ENCODE measurements at regions not wholly inside any gene's neighbourhood (a gene's known extent, or its start where the extent isn't known, plus 50 kb on each side); places are given as distances from the start of the nearest gene placed in this dataset.

- DNase-seq (ENCODE audit: low read depth) = no peak
Observed at GRCh38 chr12:40557980-40558379, 134.3 kb upstream of the CNTN1 start.

DNA sequence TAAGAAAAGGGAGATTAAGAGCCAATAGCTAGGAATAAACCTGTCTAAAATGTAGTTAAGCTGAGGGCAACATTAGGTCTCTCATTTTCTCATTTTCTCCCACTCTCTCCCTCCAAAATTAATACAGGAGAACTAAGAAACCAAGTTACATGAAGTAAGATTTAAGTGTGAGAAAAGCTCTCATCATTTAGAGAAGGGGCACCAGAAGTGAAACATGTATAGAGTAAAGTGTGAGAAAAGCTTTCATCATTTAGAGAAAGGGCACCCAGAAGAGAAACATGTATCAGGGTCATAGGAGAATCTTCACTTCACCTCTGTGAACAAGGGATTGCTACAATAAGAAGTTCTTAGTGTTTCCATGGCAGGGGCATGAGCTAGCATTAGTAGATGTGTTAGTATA lies 132.4 kb upstream of the CNTN1 start:
- DNase-seq (ENCODE audit: low read depth) = no peak

DNA sequence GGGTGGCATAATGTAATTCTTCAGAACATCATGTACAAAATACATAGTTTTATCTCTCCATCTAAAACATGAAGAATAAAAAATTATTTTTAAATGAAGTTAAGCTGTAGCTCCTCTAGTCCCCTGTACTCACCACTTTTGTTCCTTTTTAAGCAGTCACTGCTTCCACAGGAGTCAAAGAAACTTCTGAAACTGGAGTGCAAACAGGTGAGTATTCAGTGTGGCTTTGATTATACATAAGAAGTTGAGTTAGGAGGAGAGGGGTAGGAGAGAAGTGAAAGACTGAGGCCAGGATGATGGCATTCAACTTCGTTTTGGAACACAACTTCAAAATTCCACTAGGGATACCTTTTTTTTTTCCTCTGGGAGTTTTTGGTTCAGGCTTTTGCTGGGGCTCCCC lies 131.4 kb upstream of the CNTN1 start:
- no peak for DNase-seq (ENCODE audit: low read depth)

DNA sequence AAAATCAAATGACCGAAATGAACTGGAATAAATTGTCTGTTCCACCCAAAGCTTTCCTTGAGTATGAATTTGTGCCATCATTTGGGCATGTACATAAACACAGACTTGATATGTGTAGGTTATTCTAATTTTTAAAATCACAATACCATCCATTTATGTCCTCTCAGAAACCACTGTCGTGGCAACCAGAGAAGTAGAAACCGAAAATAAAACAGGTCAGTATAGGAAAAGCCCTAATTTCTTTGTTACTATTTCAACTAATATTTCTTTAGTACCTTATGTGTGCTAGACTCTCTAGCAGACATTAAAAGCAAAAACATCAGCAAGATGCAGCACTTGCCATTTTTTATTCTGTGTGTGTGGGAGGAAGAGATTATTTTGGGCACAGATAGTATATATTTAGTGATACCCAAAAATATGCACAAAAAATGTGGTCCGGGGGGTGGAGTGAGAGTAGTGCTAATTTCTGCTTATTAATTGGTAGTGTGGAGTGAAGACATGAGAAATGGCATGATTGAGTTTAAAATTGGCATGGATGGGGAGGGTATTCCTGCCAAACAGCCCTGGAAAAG lies 130.8 kb upstream of the CNTN1 start:
- no peak for DNase-seq (ENCODE audit: low read depth)

DNA sequence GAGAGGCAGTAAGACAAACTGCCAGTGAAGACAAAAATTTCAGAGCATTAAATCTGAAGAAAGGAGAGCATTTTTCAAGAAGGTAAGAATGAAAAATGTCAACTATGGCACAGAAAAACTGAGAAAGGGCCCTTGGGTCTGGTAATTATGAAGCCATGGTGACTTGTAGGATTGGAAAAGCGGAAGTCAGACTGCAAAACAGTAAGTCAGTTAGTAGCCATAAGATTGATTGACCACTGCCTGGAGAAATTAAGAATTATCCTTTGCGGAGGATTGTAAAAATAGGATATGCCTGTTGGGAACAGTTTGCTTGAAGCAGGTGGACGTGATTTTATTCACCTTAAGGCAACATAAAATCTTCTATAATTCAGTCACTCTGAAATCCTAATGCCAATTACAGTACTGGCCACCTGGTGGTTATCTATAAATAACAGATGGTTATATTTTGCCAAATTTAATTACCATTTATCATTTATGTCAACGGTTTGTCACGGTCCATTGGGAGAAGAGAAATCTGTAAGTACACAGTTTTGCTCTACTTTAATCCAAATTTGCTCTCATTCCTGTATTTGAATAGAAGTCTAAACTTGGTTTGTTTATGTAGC lies 127.1 kb upstream of the CNTN1 start:
- no peak for DNase-seq (ENCODE audit: low read depth)

DNA sequence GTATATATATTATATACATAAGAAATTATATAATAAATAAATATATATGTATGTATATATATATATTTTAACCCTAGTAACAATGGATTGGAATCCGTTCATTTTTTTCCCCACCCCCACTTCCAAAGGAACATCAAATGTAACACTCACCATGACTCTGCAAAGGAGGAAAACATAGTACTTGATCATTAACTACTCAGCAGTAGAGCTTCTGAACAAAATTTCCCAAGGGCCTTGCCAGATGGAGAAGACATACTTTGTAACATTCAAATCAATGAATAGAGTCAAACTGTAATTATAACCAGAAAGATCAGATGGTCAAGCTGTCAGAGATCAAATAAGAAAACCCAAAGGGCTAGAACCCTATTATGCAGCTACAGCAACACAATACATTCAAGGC lies 126.0 kb upstream of the CNTN1 start:
- DNase-seq (ENCODE audit: low read depth) = no peak

DNA sequence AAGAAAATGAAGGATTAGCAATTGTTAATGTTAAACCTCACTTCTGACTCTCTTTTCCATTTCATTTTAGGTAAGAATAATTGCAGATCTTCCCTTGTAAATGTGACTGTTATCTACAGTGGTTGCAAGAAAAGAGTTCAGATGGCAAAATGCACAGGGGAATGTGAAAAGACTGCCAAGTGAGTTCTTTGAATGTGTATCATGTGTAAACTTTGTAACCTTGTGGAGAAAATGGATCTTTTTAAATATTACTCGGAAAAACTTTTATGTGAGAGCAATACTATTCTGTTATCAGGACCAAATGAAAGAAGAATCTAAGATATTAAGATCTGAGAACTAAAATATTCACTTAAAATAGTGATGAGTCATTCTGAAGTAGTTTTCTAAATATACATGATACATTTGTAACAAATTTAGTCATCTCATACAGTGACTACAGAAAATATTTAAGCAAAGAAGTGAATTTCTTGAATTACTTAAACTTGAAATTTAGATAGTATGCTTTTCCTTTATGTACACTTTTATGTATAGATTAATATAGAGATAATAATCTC lies 122.5 kb upstream of the CNTN1 start:
- DNase-seq (ENCODE audit: low read depth) = no peak

GRCh38 chr12:40573024-40573423 lies 119.2 kb upstream of the CNTN1 start:
- DNase-seq (ENCODE audit: low read depth) = no peak

DNA sequence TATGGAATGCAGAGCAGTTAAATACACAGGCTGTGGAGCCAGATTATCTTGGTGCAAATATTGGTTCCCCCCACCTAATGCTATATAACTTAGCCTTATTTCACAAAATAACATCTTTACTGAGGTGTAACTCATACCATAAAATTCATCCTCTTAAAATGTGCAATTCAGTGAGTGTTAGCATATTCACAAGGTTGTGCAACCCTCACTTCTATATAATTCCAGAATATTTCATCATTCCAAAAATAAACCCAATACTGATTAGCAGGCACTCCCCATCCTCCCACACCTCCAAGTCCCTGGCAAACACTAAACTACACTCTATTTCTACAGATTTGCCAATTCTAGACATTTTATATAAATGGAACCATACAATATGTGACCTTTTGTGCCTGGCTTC lies 116.3 kb upstream of the CNTN1 start:
- DNase-seq (ENCODE audit: low read depth) = no peak

DNA sequence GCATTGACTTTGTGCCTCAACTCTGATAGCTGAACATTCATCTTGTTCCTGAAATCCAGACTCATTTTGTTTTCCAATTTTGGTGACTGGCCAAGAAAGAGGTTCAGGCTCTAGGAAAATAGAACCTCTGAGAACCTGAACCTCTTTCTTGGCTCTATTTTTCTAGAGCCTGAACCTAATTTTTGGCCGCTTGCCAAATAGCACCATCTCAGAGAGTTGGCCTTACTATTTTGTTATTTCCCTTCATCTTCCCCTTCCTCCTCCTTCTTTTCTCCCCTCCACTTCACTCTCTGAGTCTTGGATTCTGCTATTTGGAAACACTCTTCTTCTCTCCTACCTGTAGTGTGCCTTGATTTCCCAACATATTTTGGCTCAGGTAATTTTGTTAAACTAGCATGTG lies 114.4 kb upstream of the CNTN1 start:
- no peak for DNase-seq (ENCODE audit: low read depth)

DNA sequence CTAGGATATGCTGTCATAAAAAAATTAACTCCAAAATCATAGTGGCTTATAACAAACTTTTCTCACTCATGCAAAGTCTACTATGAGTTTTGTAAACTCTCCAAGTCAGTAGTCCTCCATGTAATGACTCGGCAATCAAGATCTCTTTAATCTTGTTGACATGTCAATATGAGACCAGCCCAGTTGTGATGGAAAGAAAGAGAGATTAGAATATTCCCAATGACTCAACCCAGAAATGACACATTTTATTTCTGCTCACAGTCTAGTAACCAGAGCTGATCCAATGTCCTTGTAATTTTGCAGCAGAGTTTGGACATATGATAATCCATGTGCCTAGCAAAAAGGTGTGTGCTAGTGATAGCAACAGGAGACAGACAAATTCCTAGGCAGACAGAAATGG lies 112.6 kb upstream of the CNTN1 start:
- DNase-seq (ENCODE audit: low read depth) = no peak

GRCh38 chr12:40580346-40580745 lies 111.9 kb upstream of the CNTN1 start:
- no peak for DNase-seq (ENCODE audit: low read depth)

- no peak for DNase-seq (ENCODE audit: low read depth)
Observed at GRCh38 chr12:40581889-40582288, 110.3 kb upstream of the CNTN1 start.

GRCh38 chr12:40583743-40584142 lies 108.5 kb upstream of the CNTN1 start:
- no peak for DNase-seq (ENCODE audit: low read depth)

DNA sequence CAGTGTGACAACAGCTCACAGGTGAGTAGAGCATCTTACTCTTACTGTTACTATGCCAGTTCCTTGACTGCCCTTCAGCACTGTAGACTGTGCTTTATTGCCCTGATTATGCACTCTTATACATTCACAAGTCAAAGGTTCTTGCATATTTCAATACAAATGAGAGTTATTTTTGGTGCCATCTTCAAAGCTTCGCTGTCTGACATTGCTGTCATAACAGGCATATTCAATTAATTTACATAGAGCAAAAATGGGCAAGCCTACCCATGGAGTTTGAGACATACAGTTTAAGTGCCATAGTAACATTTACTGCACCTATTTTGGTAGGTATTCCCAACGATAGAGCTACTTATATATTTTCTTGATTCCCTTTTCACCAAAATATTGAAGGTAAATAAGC lies 107.5 kb upstream of the CNTN1 start:
- DNase-seq (ENCODE audit: low read depth) = no peak

GRCh38 chr12:40586823-40587222 lies 105.4 kb upstream of the CNTN1 start:
- DNase-seq (ENCODE audit: low read depth) = no peak

DNA sequence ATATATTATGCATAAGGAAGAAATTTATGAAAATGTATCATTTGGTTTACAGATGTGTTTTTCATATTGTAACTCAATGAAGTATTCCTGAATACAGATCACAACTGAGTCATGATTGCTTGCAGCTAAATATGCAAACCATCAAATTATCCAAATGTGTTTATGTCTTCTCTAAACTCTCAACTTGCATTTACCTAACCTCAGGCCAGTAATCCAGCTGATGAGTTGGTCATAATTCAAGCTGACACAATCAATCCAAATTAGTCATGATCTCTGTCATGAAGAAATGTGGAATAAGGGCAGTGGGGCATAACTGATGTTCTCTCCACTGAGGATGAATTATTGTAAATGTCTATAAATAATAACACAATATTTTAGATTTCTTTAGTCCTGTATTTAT lies 104.8 kb upstream of the CNTN1 start:
- peak; percentile 8 for DNase-seq (ENCODE audit: low read depth)

DNA sequence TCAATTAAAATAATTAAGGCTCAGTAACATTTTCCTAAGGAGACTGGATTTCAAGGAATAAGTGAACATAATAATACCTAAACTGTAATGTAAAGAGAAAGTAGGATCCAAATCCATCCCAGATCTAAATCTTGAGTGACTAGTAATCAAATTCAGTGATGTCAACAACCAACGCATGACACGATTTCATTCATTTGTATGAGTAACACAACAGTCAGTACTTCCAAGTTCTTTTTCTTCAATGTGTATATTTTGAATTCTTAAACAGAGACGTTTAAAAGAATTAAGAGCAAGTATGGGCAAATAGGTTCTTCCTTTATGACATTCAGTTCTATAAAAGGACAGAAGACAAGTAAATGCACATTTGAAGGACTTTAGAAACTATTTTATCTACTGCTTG lies 104.3 kb upstream of the CNTN1 start:
- no peak for DNase-seq (ENCODE audit: low read depth)

- DNase-seq (ENCODE audit: low read depth) = no peak
Observed at GRCh38 chr12:40597133-40597532, 95.1 kb upstream of the CNTN1 start.

- DNase-seq (ENCODE audit: low read depth) = no peak
Observed at GRCh38 chr12:40598073-40598472, 94.2 kb upstream of the CNTN1 start.

DNA sequence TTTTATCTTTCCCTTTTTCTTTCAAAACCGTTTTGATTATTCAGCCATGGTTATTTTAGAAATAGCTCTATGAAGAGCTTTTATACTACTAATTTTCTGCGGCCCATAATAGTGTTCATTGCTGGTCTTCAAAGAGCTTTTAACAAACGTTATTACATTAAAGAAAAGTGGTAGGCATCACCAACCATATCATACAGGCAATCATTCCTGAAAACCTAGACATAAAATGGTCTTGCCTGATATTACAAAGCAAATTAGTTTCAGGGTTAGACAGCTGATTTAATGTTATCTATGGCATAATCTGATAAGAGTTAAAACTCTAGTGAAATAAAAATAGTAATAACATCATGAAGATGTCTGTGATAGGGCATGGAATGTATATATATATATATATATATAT lies 89.7 kb upstream of the CNTN1 start:
- DNase-seq (ENCODE audit: low read depth) = no peak

DNA sequence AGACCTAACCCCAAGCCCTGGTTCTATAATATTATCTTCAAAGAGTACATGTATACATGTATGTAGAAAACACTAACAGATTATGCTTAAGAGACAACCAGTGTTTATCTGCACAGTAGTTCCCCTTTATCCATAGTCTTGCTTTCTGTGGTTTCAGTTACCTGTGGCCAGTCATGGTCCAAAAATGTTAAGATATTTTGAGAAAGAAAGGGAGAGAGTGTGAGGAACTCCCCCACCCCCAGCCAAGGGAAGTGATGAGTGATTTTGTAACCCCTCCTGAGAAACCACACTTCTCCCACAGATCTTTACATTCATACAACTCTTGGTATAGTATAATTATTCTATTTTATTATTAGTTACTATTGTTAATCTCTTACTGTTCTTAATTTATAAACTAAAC lies 77.3 kb upstream of the CNTN1 start:
- DNase-seq (ENCODE audit: low read depth) = no peak

GRCh38 chr12:40615590-40615989 lies 76.6 kb upstream of the CNTN1 start:
- DNase-seq (ENCODE audit: low read depth) = no peak

DNA sequence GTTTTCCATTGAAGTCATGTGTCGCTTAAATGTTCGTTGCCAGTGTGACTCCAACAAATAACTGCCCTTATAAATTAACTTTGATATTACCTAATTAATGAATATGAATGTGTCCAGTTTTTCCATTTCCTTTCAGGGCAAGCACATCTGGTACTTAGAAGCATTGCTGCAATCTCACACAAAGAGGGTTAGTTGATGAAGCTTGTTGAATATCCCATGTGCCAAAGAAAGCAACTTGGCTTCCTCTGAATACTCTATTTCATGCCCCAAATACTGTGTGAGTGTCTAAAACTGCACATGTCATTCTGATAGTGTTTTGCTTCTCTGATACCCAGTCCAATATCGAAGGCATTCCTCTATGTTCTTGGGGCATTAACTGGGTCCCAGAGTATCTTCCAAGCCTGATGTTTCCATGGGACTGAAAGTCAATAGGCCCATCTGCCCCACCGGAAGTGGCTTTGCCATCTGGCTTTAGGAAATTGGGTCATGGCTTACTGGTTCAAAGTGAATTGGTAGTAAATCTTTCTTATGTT lies 75.8 kb upstream of the CNTN1 start:
- DNase-seq (ENCODE audit: low read depth) = no peak

Data from HS-5 (cell line).